H9 (cell line): ENCODE measurements at regions not wholly inside any gene's neighbourhood (a gene's known extent, or its start where the extent isn't known, plus 50 kb on each side); places are given as distances from the start of the nearest gene placed in this dataset.

Experiments used
- DNase-seq: peaks from one replicate; pipeline ENCODE4 v3.0.0-alpha.2; 2017
- H2AFZ ChIP-seq: one replicate; pipeline ENCODE4 v1.6.1; 2013; ENCODE audit warnings: mild to moderate bottlenecking, low read length, control low read depth, moderate library complexity
- H2AK5ac ChIP-seq: 2 replicates; pipeline ENCODE4 v1.6.1; 2013; ENCODE audit warnings: low read length, control low read depth, mixed read lengths; ENCODE audit not compliant: insufficient read length
- H2BK120ac ChIP-seq: one replicate; pipeline ENCODE4 v1.6.1; 2013; ENCODE audit warnings: low read depth, mild to moderate bottlenecking, low read length, control low read depth, inconsistent platforms; ENCODE audit not compliant: poor library complexity, severe bottlenecking
- H2BK12ac ChIP-seq: 2 replicates; pipeline ENCODE4 v1.6.1; 2013; ENCODE audit warnings: low read length, control low read depth, mixed read lengths, low read depth; ENCODE audit not compliant: insufficient read length
- H2BK15ac ChIP-seq: 2 replicates; pipeline ENCODE4 v1.6.1; 2013; ENCODE audit warnings: low read depth, low read length, control low read depth
- H2BK20ac ChIP-seq: one replicate; pipeline ENCODE4 v1.6.1; 2013; ENCODE audit warnings: low read depth, mild to moderate bottlenecking, low read length, control low read depth, inconsistent platforms; ENCODE audit not compliant: poor library complexity, severe bottlenecking
- H2BK5ac ChIP-seq: 2 replicates; pipeline ENCODE4 v1.6.1; 2013; ENCODE audit warnings: low read length, control low read depth, mixed read lengths; ENCODE audit not compliant: insufficient read length
- H3K14ac ChIP-seq: 2 replicates; pipeline ENCODE4 v1.6.1; 2013; ENCODE audit warnings: low read length, control low read depth; ENCODE audit not compliant: insufficient read depth
- H3K18ac ChIP-seq: 2 replicates; pipeline ENCODE4 v1.6.1; 2013; ENCODE audit warnings: low read depth, mild to moderate bottlenecking, mixed read lengths, low read length, control low read depth; ENCODE audit not compliant: insufficient read length
- H3K23ac ChIP-seq: 2 replicates; pipeline ENCODE4 v1.6.1; 2013; ENCODE audit warnings: low read length, control low read depth, mixed read lengths, low read depth; ENCODE audit not compliant: insufficient read length
- H3K23me2 ChIP-seq: 2 replicates; pipeline ENCODE4 v1.6.1; 2013; ENCODE audit warnings: low read depth, mild to moderate bottlenecking, mixed read lengths, low read length, control low read depth; ENCODE audit not compliant: insufficient read length, poor library complexity, severe bottlenecking
- H3K27ac ChIP-seq: 2 replicates; pipeline ENCODE4 v1.5.1; 2013; ENCODE audit warnings: low read length, control low read depth, mixed read lengths, low read depth; ENCODE audit not compliant: insufficient read length
- H3K27me3 ChIP-seq: 2 replicates; pipeline ENCODE4 v1.6.1; 2013; ENCODE audit warnings: low read length, control low read depth, inconsistent platforms; ENCODE audit not compliant: insufficient read depth
- H3K4ac ChIP-seq: 2 replicates; pipeline ENCODE4 v1.6.1; 2013; ENCODE audit warnings: low read depth, mild to moderate bottlenecking, control low read depth, inconsistent platforms, low read length, moderate library complexity
- H3K4me1 ChIP-seq: 2 replicates; pipeline ENCODE4 v1.6.1; 2013; ENCODE audit warnings: low read length, control low read depth, inconsistent platforms; ENCODE audit not compliant: insufficient read depth
- H3K4me2 ChIP-seq: 2 replicates; pipeline ENCODE4 v1.6.1; 2013; ENCODE audit warnings: low read length, control low read depth, mixed read lengths; ENCODE audit not compliant: insufficient read length, insufficient read depth
- H3K56ac ChIP-seq: 2 replicates; pipeline ENCODE4 v1.6.1; 2013; ENCODE audit warnings: low read depth, mild to moderate bottlenecking, mixed read lengths, low read length, control low read depth; ENCODE audit not compliant: insufficient read length
- H3K79me1 ChIP-seq: 2 replicates; pipeline ENCODE4 v1.6.1; 2013; ENCODE audit warnings: low read depth, mild to moderate bottlenecking, moderate library complexity, low read length, control low read depth, inconsistent platforms; ENCODE audit not compliant: insufficient read depth, poor library complexity, severe bottlenecking
- H3K79me2 ChIP-seq: 2 replicates; pipeline ENCODE4 v1.6.1; 2013; ENCODE audit warnings: low read length, control low read depth, inconsistent platforms; ENCODE audit not compliant: insufficient read depth
- H3K9ac ChIP-seq: 2 replicates; pipeline ENCODE4 v1.6.1; 2013; ENCODE audit warnings: low read length, control low read depth, mixed read lengths; ENCODE audit not compliant: insufficient read length; ENCODE audit errors: extremely low read depth
- H3K9me3 ChIP-seq: one replicate; pipeline ENCODE4 v1.6.1; 2013; ENCODE audit warnings: low read depth, low read length, inconsistent platforms; ENCODE audit not compliant: control insufficient read depth
- H3T11ph ChIP-seq: one replicate; pipeline ENCODE4 v1.6.1; 2013; ENCODE audit warnings: mild to moderate bottlenecking, low read length, control low read depth, inconsistent platforms
- H4K20me1 ChIP-seq: one replicate; pipeline ENCODE4 v1.6.1; 2013; ENCODE audit not compliant: control insufficient read depth, insufficient read length, insufficient read depth
- H4K5ac ChIP-seq: 2 replicates; pipeline ENCODE4 v1.6.1; 2013; ENCODE audit warnings: low read depth, mild to moderate bottlenecking, mixed read lengths, low read length, control low read depth; ENCODE audit not compliant: insufficient read length
- H4K8ac ChIP-seq: replicated peaks from 2 replicates; pipeline ENCODE4 v1.6.1; 2013; ENCODE audit warnings: low read length, control low read depth, mixed read lengths, low read depth; ENCODE audit not compliant: insufficient read length
- H4K91ac ChIP-seq: 2 replicates; pipeline ENCODE4 v1.6.1; 2013; ENCODE audit warnings: low read depth, mild to moderate bottlenecking, moderate library complexity, mixed read lengths, low read length, control low read depth; ENCODE audit not compliant: insufficient read length
- H3K27ac Mint-ChIP-seq, 3 experiments: 2 replicates in 2 of 3; 3 replicates in 1 of 3; pipeline ENCODE4 v1.8.0; 2020 to 2021; ENCODE audit warnings: mixed read lengths in 3 of 3, mild to moderate bottlenecking in 1 of 3, moderate library complexity in 1 of 3
- H3K27me3 Mint-ChIP-seq: 2 replicates; pipeline ENCODE4 v1.8.0; 2021; ENCODE audit warnings: low read depth, mild to moderate bottlenecking, moderate library complexity, mixed read lengths
- H3K36me3 Mint-ChIP-seq, 3 experiments: 2 replicates in 2 of 3; 3 replicates in 1 of 3; pipeline ENCODE4 v1.8.0; 2020 to 2021; ENCODE audit warnings: low read depth in 3 of 3, mixed read lengths in 3 of 3; ENCODE audit not compliant: insufficient read depth in 1 of 3
- H3K4me1 Mint-ChIP-seq, 2 experiments: 2 replicates each; pipeline ENCODE4 v1.8.0; 2020; ENCODE audit warnings: mixed read lengths in 2 of 2
- H3K4me3 Mint-ChIP-seq, 2 experiments: 2 replicates in 1 of 2; 3 replicates in 1 of 2; pipeline ENCODE4 v1.8.0; 2020 to 2021; ENCODE audit warnings: mild to moderate bottlenecking in 2 of 2, mixed read lengths in 2 of 2, moderate library complexity in 1 of 2
- H3K9me3 Mint-ChIP-seq, 2 experiments: 2 replicates in 1 of 2; 3 replicates in 1 of 2; pipeline ENCODE4 v1.8.0; 2020; ENCODE audit warnings: mild to moderate bottlenecking in 2 of 2, mixed read lengths in 2 of 2, moderate library complexity in 1 of 2
- WGBS: extraction: QIAGEN DNeasy Blood & Tissue Kit; methylation state at CpG from one replicate; pipeline ENCODE4 v1.1.7; 2013; ENCODE audit warnings: missing lambda C conversion rate, low lambda C conversion rate, mixed read lengths; ENCODE audit not compliant: insufficient read length; ENCODE audit errors: extremely low coverage; 5-methylcytosine and 5-hydroxymethylcytosine counted together
- TF ChIP-seq, protein P1 (sequence below): fragments of 200-600 bp; sonication (generic); conservative IDR thresholded peaks from 3 replicates; pipeline ENCODE4 v1.8.0; 2021; ENCODE audit warnings: antibody characterized with exemption, mild to moderate bottlenecking

DNA sequence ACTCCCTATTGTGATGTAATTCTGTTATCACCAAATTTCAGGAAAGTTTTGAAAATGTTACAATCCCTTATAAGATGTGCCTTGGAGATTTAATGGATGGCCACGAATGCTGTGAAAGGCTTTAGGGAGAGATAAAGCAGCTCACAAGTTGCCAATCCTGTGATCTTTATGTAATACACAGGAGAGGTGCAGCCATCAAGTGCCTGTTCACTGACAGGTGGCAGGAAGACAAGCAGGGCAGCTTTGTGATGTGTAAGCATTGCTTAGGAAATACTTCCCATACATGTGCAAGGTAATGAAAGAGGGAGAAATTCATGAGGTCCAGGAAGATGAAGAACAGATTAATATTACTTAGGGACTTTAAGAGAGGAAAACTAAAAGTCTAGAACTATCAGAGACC is 628.8 kb downstream of the SLITRK6 start:
- no peak overlapping the region for H3K18ac ChIP-seq
- H2BK120ac ChIP-seq, result no peak overlapping the region
- H3K9ac ChIP-seq, result no peak overlapping the region
- no peaks in the 10 kb centered on the region for H3K27me3 ChIP-seq
- no peak for DNase-seq
- Mint-ChIP-seq H3K9me3 (no peaks in the 10 kb centered on the region), H3K27me3 (no peaks in the 10 kb centered on the region), H3K36me3 (no peaks in the 10 kb centered on the region), H3K4me3 (no peak overlapping the region), H3K4me1 (no peaks in the 10 kb centered on the region), H3K27ac (no peak overlapping the region; a peak in 1 of 7 replicates)
- no peak overlapping the region for H2BK5ac ChIP-seq
- no peak overlapping the region for H3K14ac ChIP-seq
- H3K4me1 ChIP-seq, result no peaks in the 10 kb centered on the region
- no peak overlapping the region for H2BK20ac ChIP-seq
- no peaks in the 10 kb centered on the region for H3K9me3 ChIP-seq
- no peak overlapping the region for H3T11ph ChIP-seq
- WGBS, result no CpG with 5 or more reads among the region's 1 CpG
- no peak overlapping the region for H3K4me2 ChIP-seq
- H3K56ac ChIP-seq, result no peak overlapping the region
- no peaks in the 10 kb centered on the region for H3K79me2 ChIP-seq
- TF ChIP-seq, protein P1, sequence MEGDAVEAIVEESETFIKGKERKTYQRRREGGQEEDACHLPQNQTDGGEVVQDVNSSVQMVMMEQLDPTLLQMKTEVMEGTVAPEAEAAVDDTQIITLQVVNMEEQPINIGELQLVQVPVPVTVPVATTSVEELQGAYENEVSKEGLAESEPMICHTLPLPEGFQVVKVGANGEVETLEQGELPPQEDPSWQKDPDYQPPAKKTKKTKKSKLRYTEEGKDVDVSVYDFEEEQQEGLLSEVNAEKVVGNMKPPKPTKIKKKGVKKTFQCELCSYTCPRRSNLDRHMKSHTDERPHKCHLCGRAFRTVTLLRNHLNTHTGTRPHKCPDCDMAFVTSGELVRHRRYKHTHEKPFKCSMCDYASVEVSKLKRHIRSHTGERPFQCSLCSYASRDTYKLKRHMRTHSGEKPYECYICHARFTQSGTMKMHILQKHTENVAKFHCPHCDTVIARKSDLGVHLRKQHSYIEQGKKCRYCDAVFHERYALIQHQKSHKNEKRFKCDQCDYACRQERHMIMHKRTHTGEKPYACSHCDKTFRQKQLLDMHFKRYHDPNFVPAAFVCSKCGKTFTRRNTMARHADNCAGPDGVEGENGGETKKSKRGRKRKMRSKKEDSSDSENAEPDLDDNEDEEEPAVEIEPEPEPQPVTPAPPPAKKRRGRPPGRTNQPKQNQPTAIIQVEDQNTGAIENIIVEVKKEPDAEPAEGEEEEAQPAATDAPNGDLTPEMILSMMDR, result no peak
- no peak overlapping the region for H2BK15ac ChIP-seq
- no peaks in the 10 kb centered on the region for H4K20me1 ChIP-seq
- no peak overlapping the region for H2AFZ ChIP-seq
- no peak overlapping the region for H3K4ac ChIP-seq
- H4K5ac ChIP-seq, result no peak overlapping the region
- H4K91ac ChIP-seq, result no peak overlapping the region
- no peak overlapping the region for H3K23ac ChIP-seq
- no peak overlapping the region for H2AK5ac ChIP-seq
- no peak overlapping the region for H4K8ac ChIP-seq
- H2BK12ac ChIP-seq, result no peak overlapping the region
- H3K27ac ChIP-seq, result no peak overlapping the region
- no peaks in the 10 kb centered on the region for H3K23me2 ChIP-seq
- no peaks in the 10 kb centered on the region for H3K79me1 ChIP-seq
